CD14-positive monocyte (primary cell): ENCODE measurements at regions not wholly inside any gene's neighbourhood (a gene's known extent, or its start where the extent isn't known, plus 50 kb on each side); places are given as distances from the start of the nearest gene placed in this dataset.

ENCODE experiments used
- DNase-seq, 3 donors: peaks; one replicate each; pipeline ENCODE4 v3.0.0-alpha.2; 2011 to 2022
- H2AFZ ChIP-seq: 2 replicates; pipeline ENCODE4 v1.6.0; 2012; ENCODE audit warnings: mild to moderate bottlenecking, low read depth, low read length, inconsistent platforms; ENCODE audit not compliant: insufficient read depth, poor library complexity, severe bottlenecking
- H3K27ac ChIP-seq, 2 donors: 1 replicate in 1 of 2; 2 replicates in 1 of 2; pipeline ENCODE4 v1.5.1; 2012 to 2013; ENCODE audit warnings: low read length in 2 of 2, control low read depth in 1 of 2, inconsistent platforms in 1 of 2, low read depth in 1 of 2, mild to moderate bottlenecking in 1 of 2
- H3K27me3 ChIP-seq, 2 donors: one replicate each; pipeline versions ENCODE4 v1.6.0 to v1.6.1; 2011 to 2013; ENCODE audit warnings: low read length in 2 of 2; ENCODE audit not compliant: control insufficient read depth in 2 of 2, insufficient read depth in 2 of 2
- H3K36me3 ChIP-seq, 2 donors: replicated peaks in 1 of 2; 1 replicate in 1 of 2; 2 replicates in 1 of 2; pipeline versions ENCODE4 v1.5.1 to v1.6.1; 2012 to 2013; ENCODE audit warnings: low read length in 2 of 2, control low read depth in 1 of 2, inconsistent platforms in 1 of 2, mild to moderate bottlenecking in 1 of 2; ENCODE audit not compliant: insufficient read depth in 2 of 2, control insufficient read depth in 1 of 2
- H3K4me1 ChIP-seq, 2 donors: 1 replicate in 1 of 2; 2 replicates in 1 of 2; pipeline versions ENCODE4 v1.5.1 to v1.6.1; 2012 to 2013; ENCODE audit warnings: low read length in 2 of 2, control low read depth in 1 of 2, inconsistent platforms in 1 of 2, mild to moderate bottlenecking in 1 of 2, moderate library complexity in 1 of 2; ENCODE audit not compliant: insufficient read depth in 2 of 2, control insufficient read depth in 1 of 2
- H3K4me2 ChIP-seq: replicated peaks from 2 replicates; pipeline ENCODE3; 2012; ENCODE audit warnings: low read length, moderate library complexity, mild to moderate bottlenecking; ENCODE audit not compliant: poor library complexity, severe bottlenecking; ENCODE audit errors: extremely low read depth
- H3K4me3 ChIP-seq, 3 experiments: fragments of 200-600 bp in 1 of 3; sonication (generic) in 1 of 3; replicated peaks in 1 of 3; 1 replicate in 2 of 3; 2 replicates in 1 of 3; pipeline ENCODE4 v1.5.1; 2011 to 2013; ENCODE audit warnings: low read length in 3 of 3, mild to moderate bottlenecking in 3 of 3, control low read depth in 2 of 3, low read depth in 2 of 3, inconsistent platforms in 1 of 3, moderate library complexity in 1 of 3
- H3K79me2 ChIP-seq: 2 replicates; pipeline ENCODE4 v1.6.0; 2012; ENCODE audit warnings: mild to moderate bottlenecking, control low read depth, inconsistent platforms, low read length, moderate library complexity; ENCODE audit not compliant: insufficient read depth
- H3K9ac ChIP-seq: 2 replicates; pipeline ENCODE4 v1.6.0; 2017; ENCODE audit warnings: low read length, mild to moderate bottlenecking; ENCODE audit not compliant: insufficient read depth, poor library complexity, severe bottlenecking
- H3K9me3 ChIP-seq, 2 donors: replicated peaks in 1 of 2; 1 replicate in 1 of 2; 2 replicates in 1 of 2; pipeline versions ENCODE4 v1.5.1 to v1.6.1; 2012 to 2013; ENCODE audit warnings: low read length in 2 of 2, control low read depth in 1 of 2; ENCODE audit not compliant: control insufficient read depth in 1 of 2, insufficient read depth in 1 of 2
- H4K20me1 ChIP-seq: 2 replicates; pipeline ENCODE4 v1.6.0; 2012; ENCODE audit warnings: mild to moderate bottlenecking, low read length, control low read depth, moderate library complexity; ENCODE audit not compliant: insufficient read depth
- H3K27ac Mint-ChIP-seq, 7 donors: one replicate each; pipeline ENCODE4 v1.8.0; 2020; ENCODE audit warnings: mild to moderate bottlenecking in 7 of 7, mixed read lengths in 7 of 7, moderate library complexity in 6 of 7, inconsistent platforms in 2 of 7
- H3K27me3 Mint-ChIP-seq, 3 donors: one replicate each; pipeline ENCODE4 v1.8.0; 2021 to 2022; ENCODE audit warnings: low read depth in 3 of 3, mild to moderate bottlenecking in 3 of 3, mixed read lengths in 3 of 3, moderate library complexity in 3 of 3, inconsistent platforms in 1 of 3
- H3K36me3 Mint-ChIP-seq, 2 donors: one replicate each; pipeline ENCODE4 v1.8.0; 2020; ENCODE audit warnings: mixed read lengths in 2 of 2, inconsistent platforms in 1 of 2, mild to moderate bottlenecking in 1 of 2
- H3K4me1 Mint-ChIP-seq: one replicate; pipeline ENCODE4 v1.8.0; 2020; ENCODE audit warnings: mild to moderate bottlenecking, mixed read lengths
- H3K4me3 Mint-ChIP-seq, 2 donors: one replicate each; pipeline ENCODE4 v1.8.0; 2020; ENCODE audit warnings: mild to moderate bottlenecking in 2 of 2, mixed read lengths in 2 of 2, moderate library complexity in 1 of 2
- H3K9me3 Mint-ChIP-seq, 7 donors: one replicate each; pipeline ENCODE4 v1.8.0; 2020 to 2022; ENCODE audit warnings: mixed read lengths in 7 of 7, mild to moderate bottlenecking in 6 of 7, moderate library complexity in 6 of 7, inconsistent platforms in 2 of 7
- CTCF ChIP-seq: fragments of 200-600 bp; IDR thresholded peaks from one replicate; pipeline ENCODE4 v1.8.0; 2022; ENCODE audit warnings: antibody characterized with exemption, mild to moderate bottlenecking
- WGBS: methylation state at CpG from one replicate; pipeline ENCODE4 v1.1.5; 2013; ENCODE audit warnings: missing lambda C conversion rate; ENCODE audit not compliant: insufficient coverage; 5-methylcytosine and 5-hydroxymethylcytosine counted together
- intact Hi-C, 2 donors: fragments of 100-400 bp; cut with micrococcal nuclease; formaldehyde crosslinking; loops; one replicate each; pipeline versions ENCODE4 v1.15.0 to v1.15.1; 2023

DNA sequence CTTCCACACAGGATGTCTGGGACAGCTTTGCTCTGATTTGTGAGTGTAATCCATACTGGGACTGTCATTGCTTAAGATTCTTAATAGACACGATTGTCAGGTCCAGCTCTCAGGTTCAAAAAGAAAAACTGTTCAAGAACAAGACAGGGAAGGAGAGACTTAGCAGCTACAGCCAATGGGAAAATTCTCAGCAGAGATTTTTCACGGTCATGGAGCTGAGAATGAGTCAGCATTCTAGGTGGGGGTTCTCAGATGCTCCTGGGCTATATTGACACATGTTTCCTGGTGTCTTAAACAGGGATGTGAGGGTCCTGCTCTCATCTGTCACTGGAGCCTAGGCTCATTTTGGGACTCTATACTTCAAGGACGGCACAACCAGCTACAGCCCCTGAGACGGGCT is 318.3 kb downstream of the RRAGC start:
- intact Hi-C loops, result no loop called here
- Mint-ChIP-seq H3K27me3 (peaks cover 4 to 28% (median 12%) of the 10 kb centered on the region in 3 donors), H3K4me3 (no peak overlapping the region), H3K27ac (no peak overlapping the region), H3K9me3 (peaks cover 0 to 7% (median 0%) of the 10 kb centered on the region in 7 donors), H3K4me1 (no peaks in the 10 kb centered on the region), H3K36me3 (no peaks in the 10 kb centered on the region)
- H3K4me1 ChIP-seq, result no peaks in the 10 kb centered on the region
- no peak overlapping the region for H3K27ac ChIP-seq
- no peak overlapping the region for H3K9ac ChIP-seq
- no peak for TF ChIP-seq CTCF
- no peak for DNase-seq
- no peak overlapping the region for H3K4me2 ChIP-seq
- H2AFZ ChIP-seq, result no peak overlapping the region
- H3K27me3 ChIP-seq, result peaks cover 11 to 14% of the 10 kb centered on the region in 2 donors
- H3K4me3 ChIP-seq, result no peak overlapping the region
- H3K9me3 ChIP-seq, result no peaks in the 10 kb centered on the region
- no peaks in the 10 kb centered on the region for H3K36me3 ChIP-seq
- 68% methylated on average over 4 of the region's 4 CpGs for WGBS
- no peaks in the 10 kb centered on the region for H4K20me1 ChIP-seq
- H3K79me2 ChIP-seq, result no peaks in the 10 kb centered on the region

- no peaks in the 10 kb centered on the region for H3K36me3 ChIP-seq
- TF ChIP-seq CTCF, result no peak
- WGBS, result 74% methylated on average over 6 of the region's 6 CpGs
- no peaks in the 10 kb centered on the region for H3K9me3 ChIP-seq
- no peaks in the 10 kb centered on the region for H4K20me1 ChIP-seq
- H3K27ac Mint-ChIP-seq, result no peak overlapping the region
- peaks cover 8 to 14% of the 10 kb centered on the region in 2 donors for H3K27me3 ChIP-seq
- no peak for DNase-seq
- H3K27ac ChIP-seq, result no peak overlapping the region
- H3K4me3 Mint-ChIP-seq, result peak overlapping the region in 1 of 2 donors; percentile 28
- H3K36me3 Mint-ChIP-seq, result no peaks in the 10 kb centered on the region
- intact Hi-C loops, result no loop called here
- H3K4me2 ChIP-seq, result no peak overlapping the region
- peaks cover 4 to 29% (median 21%) of the 10 kb centered on the region in 3 donors for H3K27me3 Mint-ChIP-seq
- H3K4me1 Mint-ChIP-seq, result no peaks in the 10 kb centered on the region
- no peaks in the 10 kb centered on the region for H3K4me1 ChIP-seq
- H3K9me3 Mint-ChIP-seq, result peaks cover 0 to 7% (median 0%) of the 10 kb centered on the region in 7 donors
- H3K79me2 ChIP-seq, result no peaks in the 10 kb centered on the region
- no peak overlapping the region for H3K9ac ChIP-seq
- no peak overlapping the region for H2AFZ ChIP-seq
- H3K4me3 ChIP-seq, result no peak overlapping the region
Measured at GRCh38 chr1:38539931-38540330, 319.6 kb downstream of the RRAGC start.
